HL-60 (cell line): ENCODE measurements at regions not wholly inside any gene's neighbourhood (a gene's known extent, or its start where the extent isn't known, plus 50 kb on each side); places are given as distances from the start of the nearest gene placed in this dataset.

Experiments used
- CTCF ChIP-seq: IDR thresholded peaks from one replicate; pipeline ENCODE4 v1.5.1; 2011; ENCODE audit warnings: low read length, control low read depth, inconsistent platforms; ENCODE audit not compliant: insufficient read depth
- POLR2AphosphoS5 ChIP-seq: IDR thresholded peaks from 2 replicates; pipeline ENCODE4 v1.6.1; 2012; ENCODE audit warnings: low read depth
- SPI1 ChIP-seq: IDR thresholded peaks from 2 replicates; pipeline ENCODE4 v1.6.1; 2012; ENCODE audit warnings: low read depth, mild to moderate bottlenecking, borderline replicate concordance

- TF ChIP-seq POLR2AphosphoS5 (no peak), CTCF (no peak), SPI1 (no peak)
Observed at GRCh38 chr1:5728663-5729355, 263.4 kb downstream of the NPHP4 start.
